GM19397 (cell line): ENCODE measurements at regions not wholly inside any gene's neighbourhood (a gene's known extent, or its start where the extent isn't known, plus 50 kb on each side); places are given as distances from the start of the nearest gene placed in this dataset.
A peak's percentile ranks its signal among the peaks of the same experiment; 100 is the strongest.

Experiments used
- ATAC-seq: cut with Tn5 transposase; IDR thresholded peaks from one replicate; pipeline ENCODE4 v1.9.1; 2021; ENCODE audit warnings: mild to moderate bottlenecking, moderate library complexity; ENCODE audit not compliant: unreplicated experiment

- no peak for ATAC-seq
These were observed 227.1 kb upstream of the LCORL start for GRCh38 chr4:18248611-18249010.

- no peak for ATAC-seq
These were observed 225.6 kb upstream of the LCORL start for GRCh38 chr4:18247189-18247588.

GRCh38 chr4:18242919-18243693 lies 221.6 kb upstream of the LCORL start:
- ATAC-seq = no peak

GRCh38 chr4:18241727-18242126 lies 220.2 kb upstream of the LCORL start:
- no peak for ATAC-seq

GRCh38 chr4:18234108-18234507 lies 212.6 kb upstream of the LCORL start:
- ATAC-seq = no peak

GRCh38 chr4:18231726-18232125 lies 210.2 kb upstream of the LCORL start:
- ATAC-seq = no peak

GRCh38 chr4:18227880-18228279 lies 206.3 kb upstream of the LCORL start:
- no peak for ATAC-seq

GRCh38 chr4:18214411-18215055 lies 193.0 kb upstream of the LCORL start:
- ATAC-seq = no peak

- ATAC-seq = peak; percentile 37
These were observed 192.1 kb upstream of the LCORL start for GRCh38 chr4:18213576-18214198.

GRCh38 chr4:18209448-18209847 lies 187.9 kb upstream of the LCORL start:
- ATAC-seq = peak; percentile 55

GRCh38 chr4:18203966-18204365 lies 182.4 kb upstream of the LCORL start:
- no peak for ATAC-seq

GRCh38 chr4:18202486-18202885 lies 180.9 kb upstream of the LCORL start:
- no peak for ATAC-seq

- ATAC-seq = no peak
These were observed 180.3 kb upstream of the LCORL start for GRCh38 chr4:18201885-18202284.

- ATAC-seq = no peak
These were observed 177.1 kb upstream of the LCORL start for GRCh38 chr4:18198653-18199052.

- ATAC-seq = no peak
These were observed 175.9 kb upstream of the LCORL start for GRCh38 chr4:18197467-18197866.

GRCh38 chr4:18194278-18194677 lies 172.7 kb upstream of the LCORL start:
- ATAC-seq = no peak

- ATAC-seq = no peak
These were observed 171.3 kb upstream of the LCORL start for GRCh38 chr4:18192901-18193300.

- ATAC-seq = no peak
These were observed 163.9 kb upstream of the LCORL start for GRCh38 chr4:18185491-18185890.

- ATAC-seq = no peak
These were observed 159.3 kb upstream of the LCORL start for GRCh38 chr4:18180892-18181291.

GRCh38 chr4:18180122-18180521 lies 158.6 kb upstream of the LCORL start:
- no peak for ATAC-seq

GRCh38 chr4:18171896-18172295 lies 150.3 kb upstream of the LCORL start:
- ATAC-seq = no peak

- no peak for ATAC-seq
These were observed 146.3 kb upstream of the LCORL start for GRCh38 chr4:18167831-18168230.
